Left cardiac atrium (tissue), 4 donors: ENCODE measurements at regions not wholly inside any gene's neighbourhood (a gene's known extent, or its start where the extent isn't known, plus 50 kb on each side); places are given as distances from the start of the nearest gene placed in this dataset.

Experiments
- ATAC-seq, 2 donors: fragments of 200-7000 bp; cut with Tn5 transposase; one replicate each; pipeline ENCODE4 v1.9.1; 2020; ENCODE audit warnings: mild to moderate bottlenecking in 2 of 2, moderate library complexity in 2 of 2
- DNase-seq: peaks from one replicate; pipeline ENCODE4 v3.0.0-alpha.2; 2020
- intact Hi-C, 2 donors: fragments of 100-400 bp; cut with DNase I; formaldehyde crosslinking; loops; one replicate each; pipeline versions ENCODE4 v1.14.1 to v1.15.1; 2022 to 2023
- donor health status: DM: no; HTN: yes; CAD: no.
- donor health status: DM: no; HTN: yes; CAD: no; lungs with severe emphysema.
- donor health status: DM: yes; HTN: yes; CAD: no.
- donor health status: Dilated cardiomyopathy.

- ATAC-seq (no peak), DNase-seq (no peak)
- intact Hi-C loops = no loop called here
These were observed 483.3 kb downstream of the TBC1D22A start for GRCh38 chr22:47245786-47246185.

GRCh38 chr22:47245286-47245685 lies 482.8 kb downstream of the TBC1D22A start:
- intact Hi-C loops = no loop called here
- no peak for ATAC-seq
- DNase-seq = no peak

- ATAC-seq (no peak), DNase-seq (no peak)
- intact Hi-C loops = no loop called here
These were observed 477.7 kb downstream of the TBC1D22A start for GRCh38 chr22:47240116-47240515.

GRCh38 chr22:47239474-47239860 lies 477.0 kb downstream of the TBC1D22A start:
- DNase-seq (no peak), ATAC-seq (peak in 1 of 2 donors; percentile 34)
- intact Hi-C loops = no loop called here

- no peak for ATAC-seq
- DNase-seq = no peak
- intact Hi-C loops = no loop called here
These were observed 476.4 kb downstream of the TBC1D22A start for GRCh38 chr22:47238690-47239473.

GRCh38 chr22:47237890-47238480 lies 475.5 kb downstream of the TBC1D22A start:
- intact Hi-C loops = no loop called here
- no peak for ATAC-seq

GRCh38 chr22:47236718-47237117 lies 474.3 kb downstream of the TBC1D22A start:
- ATAC-seq (no peak), DNase-seq (no peak)
- intact Hi-C loops = no loop called here

More at GRCh38 chr22:47237890-47238480, 475.5 kb downstream of the TBC1D22A start:
- no peak for DNase-seq

- ATAC-seq = no peak
- DNase-seq = no peak
- intact Hi-C loops = no loop called here
These were observed 473.7 kb downstream of the TBC1D22A start for GRCh38 chr22:47236161-47236560.

GRCh38 chr22:47233316-47234243 lies 471.1 kb downstream of the TBC1D22A start:
- ATAC-seq = no peak
- no peak for DNase-seq

GRCh38 chr22:47232753-47233152 lies 470.3 kb downstream of the TBC1D22A start:
- no peak for ATAC-seq
- intact Hi-C loops = no loop called here
- no peak for DNase-seq

More at GRCh38 chr22:47233316-47234243, 471.1 kb downstream of the TBC1D22A start:
- intact Hi-C loops = no loop called here

GRCh38 chr22:47232197-47232596 lies 469.7 kb downstream of the TBC1D22A start:
- intact Hi-C loops = no loop called here

GRCh38 chr22:47231759-47232158 lies 469.3 kb downstream of the TBC1D22A start:
- DNase-seq (no peak), ATAC-seq (no peak)
- intact Hi-C loops = no loop called here

More at GRCh38 chr22:47232197-47232596, 469.7 kb downstream of the TBC1D22A start:
- no peak for ATAC-seq
- DNase-seq = no peak

- ATAC-seq (no peak), DNase-seq (no peak)
- intact Hi-C loops = no loop called here
These were observed 468.3 kb downstream of the TBC1D22A start for GRCh38 chr22:47230741-47231140.

GRCh38 chr22:47230251-47230650 lies 467.8 kb downstream of the TBC1D22A start:
- ATAC-seq (no peak), DNase-seq (no peak)
- intact Hi-C loops = no loop called here

GRCh38 chr22:47228767-47229166 lies 466.3 kb downstream of the TBC1D22A start:
- no peak for DNase-seq
- intact Hi-C loops = no loop called here
- ATAC-seq = no peak

- ATAC-seq = no peak
- intact Hi-C loops = no loop called here
- DNase-seq = no peak
These were observed 463.6 kb downstream of the TBC1D22A start for GRCh38 chr22:47225931-47226633.

- DNase-seq (no peak), ATAC-seq (no peak)
- intact Hi-C loops = no loop called here
These were observed 462.9 kb downstream of the TBC1D22A start for GRCh38 chr22:47225080-47225930.
